HL-60 (cell line): ENCODE measurements at regions not wholly inside any gene's neighbourhood (a gene's known extent, or its start where the extent isn't known, plus 50 kb on each side); places are given as distances from the start of the nearest gene placed in this dataset.

Experiments used
- DNase-seq, 2 experiments: peaks; one replicate each; pipeline ENCODE4 v3.0.0-alpha.2; 2010 to 2020; ENCODE audit warnings: low read depth in 1 of 2, low spot score in 1 of 2
- H3K27ac ChIP-seq: fragments of 250-450 bp; sonication (Bioruptor Pico); replicated peaks from 2 replicates; pipeline ENCODE4 v1.5.1; 2020; ENCODE audit warnings: mild to moderate bottlenecking, moderate library complexity
- H3K27me3 ChIP-seq: fragments of 250-450 bp; sonication (Bioruptor Pico); 2 replicates; pipeline ENCODE4 v1.5.1; 2021; ENCODE audit warnings: mild to moderate bottlenecking, moderate library complexity; ENCODE audit not compliant: insufficient read depth, poor library complexity, severe bottlenecking
- H3K4me3 ChIP-seq: replicated peaks from 2 replicates; pipeline ENCODE4 v1.5.1; 2011; ENCODE audit warnings: mild to moderate bottlenecking, control low read depth, low read length; ENCODE audit not compliant: insufficient read depth
- CTCF ChIP-seq: IDR thresholded peaks from one replicate; pipeline ENCODE4 v1.5.1; 2011; ENCODE audit warnings: low read length, control low read depth, inconsistent platforms; ENCODE audit not compliant: insufficient read depth
- GABPA ChIP-seq: IDR thresholded peaks from 2 replicates; pipeline ENCODE4 v1.6.1; 2012; ENCODE audit warnings: low read depth
- POLR2AphosphoS5 ChIP-seq: IDR thresholded peaks from 2 replicates; pipeline ENCODE4 v1.6.1; 2012; ENCODE audit warnings: low read depth
- REST ChIP-seq: IDR thresholded peaks from 2 replicates; pipeline ENCODE4 v1.6.1; 2012; ENCODE audit warnings: low read depth; ENCODE audit not compliant: insufficient replicate concordance
- SPI1 ChIP-seq: IDR thresholded peaks from 2 replicates; pipeline ENCODE4 v1.6.1; 2012; ENCODE audit warnings: low read depth, mild to moderate bottlenecking, borderline replicate concordance

GRCh38 chr6:74282143-74282689 is 586.2 kb downstream of the CD109 start:
- Histone ChIP-seq H3K27me3 (no peaks in the 10 kb centered on the region), H3K4me3 (no peak overlapping the region), H3K27ac (no peak overlapping the region)
- no peak for DNase-seq
- no peak for TF ChIP-seq GABPA
- TF ChIP-seq SPI1 = no peak
- TF ChIP-seq REST = no peak
- no peak for TF ChIP-seq POLR2AphosphoS5
- no peak for TF ChIP-seq CTCF

GRCh38 chr6:74280130-74280692 is 584.2 kb downstream of the CD109 start:
- no peak for DNase-seq
- Histone ChIP-seq H3K27me3 (no peaks in the 10 kb centered on the region), H3K27ac (no peak overlapping the region), H3K4me3 (no peak overlapping the region)
- TF ChIP-seq POLR2AphosphoS5 (no peak), GABPA (no peak), CTCF (no peak), REST (no peak), SPI1 (no peak)

- Histone ChIP-seq H3K27me3 (no peaks in the 10 kb centered on the region), H3K27ac (no peak overlapping the region), H3K4me3 (no peak overlapping the region)
- no peak for DNase-seq
- TF ChIP-seq REST = no peak
- TF ChIP-seq CTCF = no peak
- TF ChIP-seq SPI1 = no peak
- TF ChIP-seq GABPA = no peak
- no peak for TF ChIP-seq POLR2AphosphoS5
Observed at GRCh38 chr6:74277777-74278186, 581.8 kb downstream of the CD109 start.
